GM18505 (cell line): ENCODE measurements at regions not wholly inside any gene's neighbourhood (a gene's known extent, or its start where the extent isn't known, plus 50 kb on each side); places are given as distances from the start of the nearest gene placed in this dataset.

Source experiments
- ATAC-seq: cut with Tn5 transposase; IDR thresholded peaks from one replicate; pipeline ENCODE4 v1.9.1; 2021; ENCODE audit not compliant: unreplicated experiment
- POLR2A ChIP-seq: IDR thresholded peaks from 4 replicates; pipeline ENCODE4 v1.6.1; 2011; ENCODE audit warnings: borderline replicate concordance; ENCODE audit not compliant: insufficient read depth, insufficient read length; ENCODE audit errors: extremely low read depth

DNA sequence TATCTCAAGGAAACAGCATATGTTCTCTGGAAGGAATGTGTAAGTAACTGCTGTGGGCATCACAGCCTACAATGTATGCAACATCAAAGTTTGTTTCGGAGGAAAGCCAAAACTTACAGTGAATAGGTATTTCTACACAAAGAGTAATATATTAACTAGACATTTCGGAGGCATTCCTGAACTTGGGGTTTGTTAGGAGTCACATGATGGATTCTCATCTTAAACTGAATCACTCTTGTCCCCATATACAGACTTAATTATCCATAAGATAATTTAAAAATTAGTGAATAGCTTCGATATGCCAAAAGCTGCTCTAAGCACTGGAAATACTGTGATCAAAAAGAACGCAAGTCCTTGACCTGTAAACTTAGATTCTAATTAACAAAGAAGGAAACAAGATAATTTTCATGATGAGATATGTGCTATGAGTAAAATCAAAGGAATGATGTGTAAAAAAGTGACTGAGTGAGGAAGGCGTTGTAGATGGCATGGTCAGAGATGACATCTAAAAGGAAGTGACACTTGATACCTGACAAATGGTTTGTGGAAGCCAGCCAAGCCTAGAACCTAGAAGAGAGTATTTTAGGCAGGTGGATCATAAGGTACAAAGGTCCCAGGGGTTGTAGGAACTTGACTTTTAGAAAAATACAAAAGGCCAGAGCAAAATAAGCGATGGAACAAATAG is 273.1 kb downstream of the MRPL39 start:
- ATAC-seq, result no peak
- TF ChIP-seq POLR2A, result no peak

DNA sequence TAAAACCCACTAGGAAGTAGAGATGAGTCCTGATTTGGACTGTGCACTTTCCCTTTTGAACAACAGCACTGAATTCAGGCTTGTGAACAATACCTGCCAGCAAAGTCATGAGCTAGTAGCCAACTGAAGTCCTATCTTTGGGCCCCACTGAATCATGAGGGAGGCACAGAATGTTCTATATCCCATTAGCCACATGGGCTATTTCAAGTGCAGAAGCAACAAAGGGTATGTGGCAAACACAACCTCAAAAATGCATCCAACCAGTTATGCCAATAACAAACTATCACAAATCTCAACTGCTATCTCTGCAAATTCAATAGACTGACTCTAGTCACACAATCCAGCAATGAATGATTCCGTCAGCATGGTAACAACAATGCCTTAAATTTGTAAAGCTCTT is 276.0 kb downstream of the MRPL39 start:
- no peak for ATAC-seq
- TF ChIP-seq POLR2A, result no peak

DNA sequence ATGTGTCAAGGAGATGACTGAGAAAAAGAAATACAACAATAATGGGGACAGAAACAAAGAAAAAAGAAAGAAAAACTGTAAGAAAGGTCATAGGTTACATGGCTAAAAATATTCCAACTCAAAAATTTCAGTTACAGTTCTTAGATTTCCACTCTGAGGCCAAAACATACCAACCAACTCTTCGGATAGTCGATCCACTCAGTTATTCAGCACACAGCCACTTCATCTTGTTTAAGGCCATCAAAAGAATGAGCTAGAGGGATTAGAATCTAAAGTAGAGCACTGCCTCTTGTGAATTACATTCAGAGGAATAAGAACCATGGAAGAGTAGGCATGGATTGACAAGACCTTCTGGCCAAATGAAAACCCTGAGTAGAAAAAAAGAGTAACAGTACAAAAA is 277.0 kb downstream of the MRPL39 start:
- no peak for ATAC-seq
- no peak for TF ChIP-seq POLR2A

DNA sequence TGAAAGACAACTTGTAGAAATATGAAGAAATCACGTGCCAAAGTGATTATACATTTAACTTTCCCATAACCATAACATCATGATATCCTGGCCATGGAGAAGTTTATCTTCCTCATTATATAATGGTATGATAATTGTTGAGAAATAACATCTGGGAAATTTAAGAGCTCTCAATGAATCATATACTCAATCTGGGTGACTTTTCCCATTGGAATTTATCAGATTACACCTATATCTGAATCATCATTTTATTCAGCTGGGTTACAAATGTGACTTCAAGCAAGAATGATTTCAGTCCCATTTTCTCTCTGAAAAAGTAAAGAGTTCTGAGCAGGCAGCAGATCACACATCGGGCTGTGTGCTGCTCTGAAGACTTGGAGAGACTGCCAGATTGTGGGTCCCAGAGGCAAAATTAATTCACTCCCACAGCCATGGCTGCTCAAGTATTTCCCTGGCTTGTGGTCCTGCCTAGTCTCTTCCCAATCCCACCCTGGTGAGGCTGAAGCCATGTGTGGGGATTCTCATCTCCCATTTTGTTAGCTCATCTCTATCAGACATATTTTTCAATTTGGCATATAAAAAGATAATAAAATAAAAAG is 278.0 kb downstream of the MRPL39 start:
- no peak for TF ChIP-seq POLR2A
- no peak for ATAC-seq

DNA sequence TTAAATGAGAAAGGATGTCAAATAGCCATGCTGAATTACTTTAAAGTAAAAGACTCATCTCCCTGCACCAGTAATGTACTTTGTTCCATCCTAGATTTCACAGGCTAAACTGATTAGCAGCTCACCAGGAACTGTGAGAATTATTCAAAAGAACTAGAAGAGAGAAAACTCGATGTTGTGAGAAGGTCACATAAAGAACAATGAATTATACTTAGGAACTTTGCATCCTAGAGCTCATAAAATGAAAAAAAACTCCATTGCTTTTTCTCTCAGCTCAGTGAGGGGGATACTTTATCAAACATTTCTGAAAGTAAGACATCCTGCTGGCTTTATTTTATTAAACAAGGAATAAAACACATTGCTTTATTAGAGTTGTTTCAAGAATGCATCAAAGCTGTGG is 278.5 kb downstream of the MRPL39 start:
- TF ChIP-seq POLR2A, result no peak
- ATAC-seq, result no peak

DNA sequence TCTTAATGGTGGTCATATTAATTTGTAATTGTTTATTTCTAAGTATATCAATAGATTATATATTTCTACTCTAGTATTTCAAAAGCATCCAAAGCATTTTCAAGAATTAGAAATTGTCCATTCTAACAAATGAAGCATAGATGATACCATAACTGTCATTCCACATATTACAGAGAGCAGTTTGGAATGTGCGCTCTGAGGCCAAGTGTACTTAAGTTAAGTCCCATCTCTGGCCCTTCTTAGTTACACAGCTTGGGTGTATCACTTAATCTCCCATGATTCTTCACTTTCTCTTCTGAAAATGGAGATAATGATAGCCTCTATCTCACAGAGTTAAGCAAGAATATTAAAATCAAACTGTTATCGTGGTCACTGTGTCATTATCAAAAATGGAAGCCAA is 281.1 kb downstream of the MRPL39 start:
- TF ChIP-seq POLR2A, result no peak
- ATAC-seq, result no peak

GRCh38 chr21:25324666-25325065 is 282.6 kb downstream of the MRPL39 start:
- TF ChIP-seq POLR2A, result no peak
- no peak for ATAC-seq

GRCh38 chr21:25323356-25323949 is 283.8 kb downstream of the MRPL39 start:
- no peak for TF ChIP-seq POLR2A
- no peak for ATAC-seq

DNA sequence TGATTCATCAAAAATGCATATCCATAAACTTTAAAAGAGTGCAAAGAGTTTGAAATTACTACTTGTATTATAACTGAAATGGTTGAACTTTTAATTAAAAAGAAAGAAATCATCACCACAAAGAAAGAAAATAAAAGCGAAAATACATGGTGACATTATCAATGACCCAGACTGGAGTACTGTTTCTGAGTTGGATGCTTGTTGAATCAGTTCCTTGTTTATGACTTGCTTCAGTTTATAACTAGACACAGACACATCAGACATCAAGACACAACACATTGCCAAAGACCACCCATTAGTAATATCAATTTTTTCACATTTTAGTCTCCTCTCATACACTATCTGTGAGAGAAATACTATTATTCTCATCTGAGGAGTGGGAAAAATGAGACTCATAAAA is 293.0 kb downstream of the MRPL39 start:
- no peak for TF ChIP-seq POLR2A
- ATAC-seq, result no peak

DNA sequence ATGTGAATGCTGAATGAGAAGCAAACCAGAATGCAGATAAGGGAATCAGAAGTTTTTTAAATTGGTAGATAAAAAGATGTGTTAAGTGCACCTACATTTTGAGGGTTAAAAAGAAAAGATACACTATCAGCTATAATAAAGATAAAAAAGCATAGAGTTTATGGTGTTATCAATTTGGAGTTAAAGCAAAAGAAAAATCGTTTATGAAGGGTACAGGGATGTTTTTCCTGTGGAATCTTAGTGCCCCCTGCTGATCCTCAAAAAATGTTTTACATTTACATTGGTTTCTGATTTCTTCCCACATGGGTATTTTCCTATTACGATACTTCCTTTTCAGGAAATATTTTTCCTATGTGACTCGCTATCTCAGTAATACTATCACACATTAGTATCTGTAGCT is 293.5 kb downstream of the MRPL39 start:
- no peak for ATAC-seq
- TF ChIP-seq POLR2A, result no peak

GRCh38 chr21:25307489-25307888 is 299.8 kb downstream of the MRPL39 start:
- no peak for TF ChIP-seq POLR2A
- ATAC-seq, result no peak

DNA sequence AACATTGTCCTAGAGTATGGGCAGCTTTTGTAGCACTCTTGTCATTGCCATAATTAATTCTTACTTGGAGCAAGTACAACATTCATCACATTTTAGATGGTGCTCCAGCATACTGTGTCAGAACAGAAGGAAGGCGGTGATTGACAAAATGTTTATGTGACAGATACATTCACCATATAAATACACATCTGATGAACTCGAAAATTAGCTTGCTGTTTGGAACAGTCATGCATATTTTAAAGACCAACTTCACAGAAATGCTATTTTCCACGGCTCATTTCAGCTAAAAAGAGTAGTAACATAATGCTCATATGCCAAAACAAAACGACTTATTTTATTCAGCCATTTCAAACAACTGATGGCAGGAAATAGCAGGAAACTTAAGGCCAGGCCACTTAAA is 302.7 kb downstream of the MRPL39 start:
- ATAC-seq, result no peak
- no peak for TF ChIP-seq POLR2A

- TF ChIP-seq POLR2A, result no peak
- ATAC-seq, result no peak
Measured at GRCh38 chr21:25300632-25301031, 306.6 kb downstream of the MRPL39 start.
